HG02884 (cell line): ENCODE measurements at regions not wholly inside any gene's neighbourhood (a gene's known extent, or its start where the extent isn't known, plus 50 kb on each side); places are given as distances from the start of the nearest gene placed in this dataset.

ENCODE experiments used
- ATAC-seq: cut with Tn5 transposase; IDR thresholded peaks from one replicate; pipeline ENCODE4 v1.9.1; 2021; ENCODE audit warnings: mild to moderate bottlenecking, moderate library complexity; ENCODE audit not compliant: unreplicated experiment

DNA sequence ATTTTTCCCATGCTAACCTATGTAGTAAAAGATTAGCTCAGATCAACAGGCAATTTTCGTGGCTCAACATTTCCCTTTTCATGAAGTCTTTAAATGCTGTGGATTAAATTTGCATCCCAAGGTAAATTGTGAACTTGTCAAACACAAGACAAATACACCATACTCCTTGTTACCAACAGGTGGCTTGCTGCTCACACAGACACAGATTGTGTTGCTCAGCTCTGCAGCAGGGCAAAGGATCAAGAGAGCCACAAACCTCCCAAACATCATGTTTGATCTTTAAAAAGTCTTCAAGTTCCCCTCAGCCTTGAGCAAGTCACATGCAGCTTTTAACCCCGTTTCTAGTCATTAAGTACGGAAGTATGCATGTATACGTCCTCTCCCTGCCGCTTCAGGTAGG lies 119.6 kb upstream of the CNTNAP4 start:
- ATAC-seq, result no peak

- no peak for ATAC-seq
These were observed 115.2 kb upstream of the CNTNAP4 start for GRCh38 chr16:76162046-76162445.

DNA sequence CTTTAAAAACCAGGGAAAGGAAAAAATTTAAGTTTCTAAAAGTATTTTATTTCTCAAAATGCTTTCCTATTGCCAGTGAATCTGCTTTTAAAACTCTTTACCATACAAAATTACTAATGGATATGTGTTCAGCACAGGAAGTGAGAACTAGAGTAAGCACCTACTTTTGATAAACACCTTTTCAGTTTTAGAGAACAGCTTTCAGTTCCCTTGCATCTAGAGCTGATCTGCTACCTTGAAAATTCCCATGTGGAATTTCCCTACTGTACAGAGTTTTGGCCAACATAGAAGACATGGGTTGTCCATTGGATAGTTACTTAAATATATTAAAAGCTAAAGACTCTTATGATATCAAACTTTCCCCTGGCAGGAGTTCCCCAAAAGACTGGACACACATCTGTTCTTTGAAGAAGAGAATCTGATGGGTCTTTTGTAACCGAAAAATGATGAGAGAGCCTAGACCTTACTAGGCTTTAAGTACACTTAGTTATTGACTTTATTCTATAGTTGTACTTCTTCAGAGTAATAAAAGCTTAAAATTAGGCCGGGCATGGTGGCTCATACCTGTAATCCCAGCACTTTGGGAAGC lies 112.1 kb upstream of the CNTNAP4 start:
- ATAC-seq, result no peak

DNA sequence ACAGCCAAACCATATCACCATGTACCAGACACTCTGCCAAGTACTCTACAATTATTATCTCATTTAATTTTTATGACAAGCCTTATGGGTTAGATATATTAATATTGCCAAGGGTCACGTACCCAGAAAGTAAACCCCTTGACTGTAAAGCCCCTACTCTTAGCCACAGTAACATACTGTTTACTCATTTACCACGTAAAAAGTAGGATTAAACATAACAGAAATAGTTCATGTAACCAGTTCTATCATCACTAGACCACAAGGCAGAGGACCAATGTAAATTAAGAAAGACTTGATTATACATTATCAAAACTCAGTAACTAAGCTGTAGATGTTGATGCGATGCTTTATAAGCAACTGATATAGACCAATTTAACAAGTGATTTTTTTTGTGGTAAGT lies 101.5 kb upstream of the CNTNAP4 start:
- no peak for ATAC-seq

- no peak for ATAC-seq
These were observed 101.0 kb upstream of the CNTNAP4 start for GRCh38 chr16:76176153-76176552.

DNA sequence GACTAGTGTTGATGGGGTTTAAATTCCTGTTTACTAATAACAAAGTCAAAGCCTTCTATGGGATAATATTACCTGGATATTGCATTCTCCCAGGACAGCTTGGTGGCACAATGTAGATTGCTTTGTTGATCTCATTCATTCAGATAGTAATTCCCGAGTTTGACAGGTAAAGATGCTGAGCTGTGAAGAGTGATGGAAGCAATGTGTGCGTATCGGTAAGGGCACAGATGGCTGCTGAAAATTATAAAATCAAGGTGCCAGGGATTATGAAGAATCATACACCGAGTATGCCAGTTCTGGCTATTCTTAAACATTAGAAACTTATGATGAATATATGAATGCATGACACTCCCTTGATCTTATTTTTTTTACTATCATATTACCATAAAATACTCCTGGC lies 100.6 kb upstream of the CNTNAP4 start:
- ATAC-seq, result no peak

DNA sequence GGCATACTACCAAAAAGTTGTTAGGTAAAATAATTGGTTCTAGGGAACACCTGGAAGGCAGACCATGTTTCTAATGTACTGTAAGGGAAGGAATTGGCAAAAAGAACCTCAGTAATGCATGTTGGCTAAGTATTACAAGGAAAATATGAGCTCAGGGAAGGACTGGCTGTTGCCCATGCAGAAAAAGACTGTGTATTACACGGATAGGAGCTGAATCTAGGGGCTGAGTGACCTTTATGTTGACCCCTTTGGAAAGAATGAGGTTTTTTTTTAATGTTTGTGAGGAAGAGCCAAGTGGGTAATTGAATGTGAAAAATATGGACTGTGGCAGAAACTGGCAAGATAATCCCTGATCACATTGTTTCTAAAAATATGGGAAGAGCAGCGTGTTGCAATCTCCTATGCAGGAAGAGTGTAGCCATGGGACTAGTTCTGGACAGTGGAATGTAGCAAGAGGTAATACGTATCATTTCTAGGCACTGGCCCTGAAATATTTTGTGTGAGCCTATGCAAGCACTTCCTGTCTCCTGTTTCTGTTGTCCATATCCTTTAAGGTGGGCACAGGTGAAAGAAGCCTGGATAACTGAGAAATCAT lies 95.1 kb upstream of the CNTNAP4 start:
- no peak for ATAC-seq

- no peak for ATAC-seq
These were observed 93.6 kb upstream of the CNTNAP4 start for GRCh38 chr16:76183647-76184046.

DNA sequence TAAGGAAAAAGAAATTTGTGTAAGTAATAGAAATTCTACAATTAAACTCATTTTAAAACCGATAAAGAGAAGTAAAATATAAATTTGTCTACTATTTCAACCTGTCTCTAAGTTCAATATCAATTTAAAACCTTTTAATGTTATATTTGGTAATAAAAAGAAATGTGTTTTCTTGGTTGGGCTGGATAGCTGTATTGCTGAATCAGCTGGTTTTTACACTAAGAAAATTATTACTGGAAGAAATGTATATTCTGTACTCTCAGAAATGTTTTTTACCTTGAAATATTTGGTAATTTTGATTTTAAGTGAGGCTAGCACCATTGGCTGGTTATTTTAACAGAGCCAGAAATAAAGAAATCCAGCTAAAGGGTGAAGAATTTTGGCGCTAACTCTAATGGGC lies 87.1 kb upstream of the CNTNAP4 start:
- no peak for ATAC-seq

GRCh38 chr16:76190480-76190879 lies 86.7 kb upstream of the CNTNAP4 start:
- ATAC-seq, result no peak

DNA sequence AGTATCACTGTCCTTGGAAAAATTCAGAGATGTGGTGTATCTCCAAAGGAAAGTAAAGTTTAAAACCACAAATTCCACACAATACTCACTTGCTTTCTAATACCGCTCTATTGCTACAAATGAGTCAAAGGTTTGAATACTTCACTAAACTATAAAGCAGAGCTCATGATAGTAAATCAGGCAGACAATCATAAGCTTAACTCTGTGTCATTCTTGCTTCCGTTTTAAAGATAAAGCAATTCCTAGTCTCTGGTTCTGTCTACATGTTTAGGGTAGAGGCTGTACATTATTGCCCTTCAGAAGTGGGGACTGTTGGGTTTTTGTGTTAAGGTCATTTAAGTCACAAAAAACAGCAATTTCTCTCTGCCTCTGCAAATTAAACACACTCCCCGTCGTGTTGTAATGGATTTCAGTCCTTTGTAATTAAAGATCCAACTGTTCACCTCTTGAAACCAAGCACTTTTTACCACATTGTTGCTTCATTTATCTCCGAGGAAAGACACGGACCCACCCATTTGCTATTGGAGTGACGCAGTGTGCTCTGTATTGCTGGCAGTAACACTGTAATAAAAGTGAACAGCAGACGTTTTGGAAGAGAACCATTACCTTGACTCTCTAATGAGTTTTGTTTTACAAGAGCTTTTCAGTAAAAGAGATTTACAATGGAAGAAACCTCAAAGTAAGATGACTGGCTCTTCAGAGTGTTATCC lies 83.1 kb upstream of the CNTNAP4 start:
- no peak for ATAC-seq

DNA sequence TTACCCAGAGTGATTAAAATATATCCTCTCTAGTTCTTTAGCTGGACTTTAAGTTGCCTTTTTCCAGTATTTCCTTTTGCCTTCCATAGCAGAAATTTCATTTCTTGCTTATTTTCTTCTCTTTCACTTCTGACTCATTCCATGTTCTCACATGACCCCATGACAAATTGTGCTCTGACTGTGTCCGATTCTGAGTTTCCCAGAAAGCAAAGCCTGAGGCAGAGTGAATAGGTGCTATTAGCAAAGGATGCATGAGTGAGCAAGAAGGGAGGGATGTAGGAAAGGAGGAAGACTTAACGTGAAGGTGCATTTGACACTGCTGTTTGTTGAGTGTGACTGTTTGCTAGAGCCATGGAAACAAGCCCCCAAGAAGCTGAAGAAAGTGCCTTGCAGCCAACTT lies 82.6 kb upstream of the CNTNAP4 start:
- no peak for ATAC-seq

DNA sequence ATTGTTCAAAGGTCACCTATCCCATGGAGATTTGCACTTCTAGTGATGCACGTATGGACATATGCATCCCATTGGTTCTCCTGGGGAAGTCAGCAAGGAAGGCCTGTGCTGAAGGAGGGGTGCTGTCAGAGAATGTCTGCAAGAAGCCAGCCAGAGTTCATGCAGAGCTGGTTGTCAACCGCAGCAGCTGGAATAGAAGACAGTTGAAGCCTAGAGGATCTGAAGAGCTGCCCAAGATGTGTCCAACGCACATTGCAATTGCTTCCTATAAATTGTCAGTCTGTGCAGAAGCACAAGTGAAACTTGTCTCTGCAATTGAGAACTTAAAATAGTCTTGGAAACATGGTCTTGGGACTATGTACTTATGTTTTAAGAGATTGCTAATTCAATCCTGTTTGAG lies 82.1 kb upstream of the CNTNAP4 start:
- no peak for ATAC-seq

GRCh38 chr16:76195648-76196047 lies 81.6 kb upstream of the CNTNAP4 start:
- no peak for ATAC-seq

- ATAC-seq, result no peak
These were observed 79.3 kb upstream of the CNTNAP4 start for GRCh38 chr16:76197900-76198299.

DNA sequence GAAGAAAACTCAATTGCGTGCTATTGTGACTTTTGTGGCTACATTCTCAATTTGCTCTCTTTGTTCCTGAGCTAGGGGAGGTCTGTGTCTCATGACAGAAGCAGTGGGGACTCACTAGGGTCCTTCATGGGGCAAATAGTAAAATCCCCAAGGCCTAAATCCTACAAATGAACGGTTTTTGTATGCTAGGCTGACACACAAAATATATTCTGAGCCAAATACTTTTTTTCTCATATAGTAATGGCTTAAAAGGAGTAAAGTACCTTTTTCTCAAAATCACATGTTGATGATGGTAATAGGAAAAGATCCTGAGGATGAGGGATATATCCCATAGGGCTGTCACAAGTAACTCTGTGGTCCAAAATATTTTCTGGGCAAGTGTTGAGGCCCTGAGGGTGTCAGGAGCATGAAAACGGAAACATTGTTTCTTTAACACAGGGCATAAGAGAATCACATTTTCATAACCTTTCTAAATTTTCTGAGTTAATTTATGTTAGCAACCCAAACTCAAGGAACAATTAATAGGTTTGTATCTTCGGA lies 77.5 kb upstream of the CNTNAP4 start:
- ATAC-seq, result no peak

GRCh38 chr16:76201385-76201784 lies 75.8 kb upstream of the CNTNAP4 start:
- no peak for ATAC-seq

GRCh38 chr16:76204249-76204648 lies 73.0 kb upstream of the CNTNAP4 start:
- no peak for ATAC-seq

DNA sequence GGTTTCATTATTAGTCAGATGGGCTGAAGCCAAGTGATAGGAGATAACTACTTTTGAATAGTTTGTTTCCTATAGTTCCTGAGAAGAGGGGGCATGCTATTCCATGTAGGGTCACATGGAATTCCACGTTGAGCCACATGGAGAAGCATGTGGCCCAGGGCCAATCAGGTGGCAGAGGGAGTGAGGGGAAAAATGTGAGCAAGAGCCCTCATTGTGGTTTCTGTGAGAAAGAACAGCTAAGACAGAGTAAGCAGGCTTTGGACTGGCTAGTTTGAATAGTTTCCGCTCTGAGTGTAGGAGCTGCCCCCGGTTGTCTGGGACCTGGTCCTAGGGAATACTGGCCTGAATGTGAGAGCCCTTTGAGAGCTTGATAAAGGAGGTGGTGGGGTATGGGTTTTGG lies 69.9 kb upstream of the CNTNAP4 start:
- ATAC-seq, result no peak

DNA sequence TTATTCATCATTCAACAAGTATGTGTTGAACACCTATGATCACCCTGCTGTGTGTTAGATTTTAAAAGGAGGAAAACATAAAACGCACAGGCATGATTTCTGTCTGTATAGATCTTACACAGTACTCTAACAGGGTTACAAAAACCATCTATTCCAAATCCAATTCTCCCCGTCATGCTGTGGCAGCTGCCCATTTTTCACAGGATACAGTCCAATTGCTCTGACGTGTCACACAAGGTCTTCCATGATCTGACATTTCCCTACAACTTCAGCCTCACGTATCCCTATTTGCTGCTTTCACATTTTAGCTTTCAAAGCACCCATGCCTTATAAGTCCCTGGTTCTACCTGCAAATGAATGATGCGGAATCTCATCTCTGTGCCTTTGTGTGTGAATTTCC lies 67.0 kb upstream of the CNTNAP4 start:
- no peak for ATAC-seq

DNA sequence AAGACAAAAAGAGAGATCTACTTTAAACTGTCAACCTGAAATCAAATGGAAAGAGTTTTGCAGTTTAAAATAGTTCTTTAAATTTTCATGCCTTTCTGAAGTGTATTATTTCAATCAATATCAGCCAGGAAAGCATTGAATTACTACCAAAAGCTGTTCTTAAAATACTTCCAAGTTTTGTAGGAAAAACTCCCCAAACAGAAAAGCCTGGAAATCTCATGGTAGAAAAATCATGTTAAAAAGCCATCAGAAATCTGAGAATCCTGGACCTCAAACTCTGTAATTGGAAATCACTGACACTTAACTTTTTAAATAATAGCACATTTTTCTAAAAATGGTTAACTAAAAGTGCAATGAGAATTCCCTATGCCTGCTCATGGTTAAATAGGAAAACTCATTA lies 63.3 kb upstream of the CNTNAP4 start:
- ATAC-seq, result no peak

GRCh38 chr16:76214856-76215255 lies 62.3 kb upstream of the CNTNAP4 start:
- ATAC-seq, result no peak
